ENCODE measurements at regions not wholly inside any gene's neighbourhood (a gene's known extent, or its start where the extent isn't known, plus 50 kb on each side); places are given as distances from the start of the nearest gene placed in this dataset.

GRCh38 chr9:109682227-109682626 is 97.8 kb upstream of the PALM2AKAP2 start:
- no peak for DNase-seq

GRCh38 chr9:109683521-109683920 is 96.5 kb upstream of the PALM2AKAP2 start:
- DNase-seq, result peak; percentile 15

GRCh38 chr9:109689701-109690100 is 90.3 kb upstream of the PALM2AKAP2 start:
- no peak for DNase-seq

GRCh38 chr9:109699019-109699418 is 81.0 kb upstream of the PALM2AKAP2 start:
- peak; percentile 23 for DNase-seq

- no peak for DNase-seq
Observed at GRCh38 chr9:109704546-109704945, 75.5 kb upstream of the PALM2AKAP2 start.

GRCh38 chr9:109705515-109705914 is 74.5 kb upstream of the PALM2AKAP2 start:
- DNase-seq, result peak; percentile 57

- no peak for DNase-seq
Observed at GRCh38 chr9:109707355-109707754, 72.6 kb upstream of the PALM2AKAP2 start.

- DNase-seq, result no peak
Observed at GRCh38 chr9:109708451-109708945, 71.5 kb upstream of the PALM2AKAP2 start.

GRCh38 chr9:109709866-109710265 is 70.1 kb upstream of the PALM2AKAP2 start:
- no peak for DNase-seq

GRCh38 chr9:109710830-109711229 is 69.2 kb upstream of the PALM2AKAP2 start:
- no peak for DNase-seq

- DNase-seq, result no peak
Observed at GRCh38 chr9:109715344-109715743, 64.7 kb upstream of the PALM2AKAP2 start.

- no peak for DNase-seq
Observed at GRCh38 chr9:109716631-109717030, 63.4 kb upstream of the PALM2AKAP2 start.

- DNase-seq, result no peak
Observed at GRCh38 chr9:109717342-109717741, 62.7 kb upstream of the PALM2AKAP2 start.

GRCh38 chr9:109718861-109719260 is 61.1 kb upstream of the PALM2AKAP2 start:
- DNase-seq, result no peak

GRCh38 chr9:109721001-109721400 is 59.0 kb upstream of the PALM2AKAP2 start:
- DNase-seq, result no peak

- DNase-seq, result no peak
Observed at GRCh38 chr9:109722007-109722406, 58.0 kb upstream of the PALM2AKAP2 start.

- no peak for DNase-seq
Observed at GRCh38 chr9:109723781-109724180, 56.2 kb upstream of the PALM2AKAP2 start.

- no peak for DNase-seq
Observed at GRCh38 chr9:109725460-109725859, 54.5 kb upstream of the PALM2AKAP2 start.

GRCh38 chr9:109726119-109726518 is 53.9 kb upstream of the PALM2AKAP2 start:
- DNase-seq, result no peak

- no peak for DNase-seq
Observed at GRCh38 chr9:109728686-109729300, 51.2 kb upstream of the PALM2AKAP2 start.

- no peak for DNase-seq
Observed at GRCh38 chr9:109729513-109729912, 50.5 kb upstream of the PALM2AKAP2 start.

Data from EL (cell line).